GM12801 (cell line): ENCODE measurements at regions not wholly inside any gene's neighbourhood (a gene's known extent, or its start where the extent isn't known, plus 50 kb on each side); places are given as distances from the start of the nearest gene placed in this dataset.

ENCODE experiments used
- TF ChIP-seq, protein P1 (sequence below): IDR thresholded peaks from one replicate; pipeline ENCODE4 v1.5.1; 2011; ENCODE audit warnings: control low read depth; ENCODE audit not compliant: insufficient read length; ENCODE audit errors: extremely low read depth

DNA sequence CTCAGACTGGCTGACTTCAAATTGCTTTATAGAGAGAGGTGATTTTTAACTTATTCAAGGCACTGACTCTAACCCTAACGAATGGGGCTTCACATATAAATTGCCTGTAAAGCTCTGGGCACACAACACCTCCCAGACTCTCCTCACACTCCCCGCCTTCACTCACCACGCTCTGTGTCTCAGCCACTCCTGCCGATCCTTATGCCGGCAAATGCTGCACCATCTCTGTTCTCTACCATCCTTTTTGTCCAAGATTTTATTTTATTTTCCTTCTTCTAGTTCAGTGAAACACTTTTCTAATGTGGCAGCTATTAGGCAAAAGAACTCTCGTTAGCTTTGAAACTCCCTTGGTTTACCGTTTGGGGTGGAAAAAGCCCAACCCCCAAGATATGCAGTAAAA, 446.1 kb upstream of the TMEM132C start:
- TF ChIP-seq, protein P1, sequence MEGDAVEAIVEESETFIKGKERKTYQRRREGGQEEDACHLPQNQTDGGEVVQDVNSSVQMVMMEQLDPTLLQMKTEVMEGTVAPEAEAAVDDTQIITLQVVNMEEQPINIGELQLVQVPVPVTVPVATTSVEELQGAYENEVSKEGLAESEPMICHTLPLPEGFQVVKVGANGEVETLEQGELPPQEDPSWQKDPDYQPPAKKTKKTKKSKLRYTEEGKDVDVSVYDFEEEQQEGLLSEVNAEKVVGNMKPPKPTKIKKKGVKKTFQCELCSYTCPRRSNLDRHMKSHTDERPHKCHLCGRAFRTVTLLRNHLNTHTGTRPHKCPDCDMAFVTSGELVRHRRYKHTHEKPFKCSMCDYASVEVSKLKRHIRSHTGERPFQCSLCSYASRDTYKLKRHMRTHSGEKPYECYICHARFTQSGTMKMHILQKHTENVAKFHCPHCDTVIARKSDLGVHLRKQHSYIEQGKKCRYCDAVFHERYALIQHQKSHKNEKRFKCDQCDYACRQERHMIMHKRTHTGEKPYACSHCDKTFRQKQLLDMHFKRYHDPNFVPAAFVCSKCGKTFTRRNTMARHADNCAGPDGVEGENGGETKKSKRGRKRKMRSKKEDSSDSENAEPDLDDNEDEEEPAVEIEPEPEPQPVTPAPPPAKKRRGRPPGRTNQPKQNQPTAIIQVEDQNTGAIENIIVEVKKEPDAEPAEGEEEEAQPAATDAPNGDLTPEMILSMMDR = no peak

DNA sequence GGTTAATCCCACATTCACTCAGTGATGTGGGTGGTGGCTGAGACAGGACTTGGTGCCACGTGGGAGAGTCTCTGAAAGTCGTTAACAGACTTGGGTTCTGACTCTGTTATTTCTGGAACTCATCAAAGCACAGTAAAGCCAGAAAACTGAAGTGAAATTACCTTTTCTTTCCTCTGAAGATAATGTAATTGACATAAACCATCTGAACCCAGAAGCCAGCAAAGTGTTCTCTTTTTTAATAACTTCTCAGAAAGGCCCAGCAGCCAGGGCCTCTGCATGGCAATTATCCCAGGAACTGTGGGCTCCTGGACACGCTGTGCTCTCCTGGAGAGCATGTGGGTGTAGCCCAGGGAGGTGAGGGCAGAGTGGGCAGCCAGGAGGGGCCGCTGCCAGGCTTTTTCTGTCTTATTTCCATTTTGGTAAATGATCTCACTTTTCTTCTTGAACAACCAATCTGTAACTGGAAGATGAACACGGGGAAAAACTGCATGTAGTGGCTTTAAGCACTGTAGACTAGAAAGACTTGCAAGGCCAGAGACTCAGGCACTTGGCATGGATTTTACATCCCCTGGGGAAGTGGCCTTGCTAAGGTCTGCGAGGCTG, 444.1 kb upstream of the TMEM132C start:
- TF ChIP-seq, protein P1 = no peak

DNA sequence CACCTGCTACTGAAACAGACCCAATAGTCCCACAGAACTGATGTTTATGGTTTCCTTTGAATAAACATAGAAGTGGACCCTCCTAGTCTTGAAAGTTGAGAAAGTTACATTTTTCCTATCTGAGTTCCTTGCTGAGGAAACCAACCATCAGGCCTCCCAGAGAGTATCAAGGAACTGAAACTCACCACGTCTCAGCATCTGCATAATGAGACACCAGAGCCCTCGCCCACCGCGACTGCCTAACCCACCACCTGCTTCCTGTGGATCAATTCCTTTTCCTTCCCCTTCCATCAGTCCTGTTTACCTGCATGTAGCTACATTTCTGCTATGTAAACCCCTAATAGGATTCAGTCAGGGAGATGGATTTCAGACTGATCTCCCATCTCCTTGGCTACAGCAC, 443.2 kb upstream of the TMEM132C start:
- TF ChIP-seq, protein P1 = no peak

DNA sequence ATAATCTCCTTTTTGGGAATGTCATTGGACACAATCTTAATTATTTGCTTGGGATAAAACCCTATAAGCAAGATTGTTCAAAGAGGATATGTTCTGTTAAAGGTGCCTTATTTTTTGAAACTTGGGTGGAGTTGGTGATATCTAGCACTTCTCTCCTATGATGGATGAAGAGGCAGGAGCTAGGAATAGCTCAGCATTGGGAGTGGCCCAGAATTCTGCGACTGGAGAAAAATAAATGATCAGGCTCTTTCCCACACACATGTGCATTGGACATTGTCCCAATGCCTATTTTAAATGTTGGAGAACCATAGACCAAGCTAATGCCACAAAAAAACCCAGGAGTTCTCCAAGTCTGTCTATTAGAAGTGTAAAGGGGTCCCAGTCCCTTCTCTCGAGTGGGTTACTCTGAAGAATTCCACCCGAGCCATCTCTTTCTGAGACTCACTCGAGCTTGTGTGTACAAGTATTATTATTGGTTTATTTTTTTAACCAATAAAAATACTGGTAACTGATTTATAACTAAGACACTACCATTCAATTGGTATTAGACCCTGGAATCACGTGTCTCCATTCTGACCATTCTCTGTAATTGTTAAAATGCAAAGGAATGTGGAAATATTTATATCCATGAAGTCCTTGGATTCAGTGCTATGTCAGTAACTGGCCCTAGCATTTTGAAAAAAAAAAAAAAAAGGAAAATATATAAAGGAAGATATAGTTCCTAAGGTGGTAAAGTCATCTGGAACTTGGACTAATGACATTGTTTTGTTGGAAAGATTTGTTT, 437.5 kb upstream of the TMEM132C start:
- TF ChIP-seq, protein P1 = no peak

DNA sequence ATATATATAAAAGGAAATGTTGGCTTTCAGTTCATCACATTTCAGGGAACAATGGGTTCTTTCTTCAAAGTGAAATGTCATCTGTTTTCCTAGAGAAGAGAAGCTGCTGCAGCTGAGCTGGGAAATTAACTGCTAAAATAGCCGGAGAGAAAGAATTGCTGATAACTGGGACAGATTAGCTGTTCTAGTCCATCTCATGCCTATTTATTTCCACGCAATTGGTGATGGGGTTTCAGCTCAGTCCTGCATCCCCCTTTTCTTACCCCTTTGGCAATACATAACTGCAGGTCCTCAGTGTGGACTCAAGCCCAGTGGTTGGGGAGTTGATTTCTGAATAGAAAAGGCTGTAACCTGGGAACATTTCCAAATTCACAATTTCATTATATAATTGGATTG, 436.9 kb upstream of the TMEM132C start:
- TF ChIP-seq, protein P1 = no peak

DNA sequence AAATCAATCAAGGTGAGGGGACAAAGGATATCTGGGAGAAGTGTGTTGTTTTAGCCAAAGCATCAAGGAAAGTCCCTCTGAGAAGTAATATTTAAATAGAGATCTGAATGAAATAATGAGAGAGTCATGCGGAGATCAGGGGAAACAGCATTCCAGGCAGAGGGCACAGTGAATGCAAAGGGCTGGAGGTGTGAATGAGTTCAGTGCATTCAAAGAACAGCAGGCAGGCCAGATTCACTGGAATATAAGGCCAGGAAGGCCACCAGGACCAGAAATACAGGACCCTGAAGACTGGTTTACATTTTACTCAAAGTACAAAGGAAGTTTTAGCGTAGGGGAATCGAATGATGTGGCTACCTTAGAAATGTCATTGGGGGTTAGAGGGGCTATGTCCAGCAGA, 436.2 kb upstream of the TMEM132C start:
- TF ChIP-seq, protein P1 = no peak

DNA sequence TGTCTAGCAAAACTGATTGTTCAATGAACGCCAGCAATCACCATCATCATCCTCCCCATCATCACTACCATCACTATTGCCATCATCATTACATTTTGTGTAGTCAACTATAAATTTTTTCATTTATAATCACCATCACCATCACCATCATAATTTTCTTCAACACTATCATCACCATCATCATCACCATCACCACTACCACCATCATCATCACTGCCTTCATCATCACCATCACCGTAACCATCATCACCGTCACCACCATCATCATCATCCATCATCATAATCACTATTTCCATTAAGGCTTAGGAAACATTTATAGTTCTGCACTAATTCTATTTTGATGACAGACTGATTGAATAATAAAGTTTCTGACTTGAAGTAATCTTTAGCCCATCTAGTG, 434.8 kb upstream of the TMEM132C start:
- TF ChIP-seq, protein P1 = no peak
